ENCODE measurements at regions not wholly inside any gene's neighbourhood (a gene's known extent, or its start where the extent isn't known, plus 50 kb on each side); places are given as distances from the start of the nearest gene placed in this dataset.

DNA sequence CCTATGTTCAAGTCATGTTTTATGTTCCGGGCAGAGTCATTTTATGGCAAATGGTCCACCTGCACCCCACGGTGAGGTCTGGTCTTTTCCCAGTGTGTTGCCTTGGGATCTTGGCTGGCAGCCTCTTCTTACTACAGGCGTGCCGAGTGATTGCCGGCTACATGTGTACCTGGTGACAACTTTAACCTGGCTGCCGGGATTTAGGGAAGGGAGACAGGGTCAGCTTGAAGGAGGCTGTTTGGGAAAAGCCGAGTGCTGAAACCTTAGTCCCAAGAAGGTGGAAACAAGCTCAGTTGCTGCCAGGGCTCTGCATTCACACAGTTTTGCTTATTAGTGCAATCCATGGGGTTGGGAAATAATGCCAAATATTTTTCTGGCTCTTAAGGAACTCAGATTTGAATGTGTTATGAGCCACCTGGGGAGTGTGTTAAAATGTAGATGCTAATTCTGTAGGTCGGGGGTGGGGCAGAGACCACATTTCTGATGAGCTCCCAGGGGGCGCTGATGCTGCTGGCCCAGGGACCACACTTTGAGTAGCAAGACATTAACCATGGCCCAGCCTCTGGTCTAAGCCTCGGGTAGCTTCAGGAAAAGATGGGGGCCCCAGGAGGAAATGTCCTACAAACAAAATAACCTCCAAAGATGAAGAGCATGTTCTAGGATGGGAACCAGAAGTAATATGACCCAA, 179.6 kb downstream of the TBX5 start:
- no peaks in the 10 kb centered on the region for H3K9me3 ChIP-seq
- no peaks in the 10 kb centered on the region for H3K36me3 ChIP-seq
- DNase-seq (ENCODE audit: low spot score in 2 of 2) = no peak
- H3K27ac ChIP-seq = no peak overlapping the region
- WGBS = 62% methylated on average over 10 of the region's 10 CpGs
- H3K4me1 ChIP-seq = no peaks in the 10 kb centered on the region
- H3K27me3 ChIP-seq = peaks cover 45% of the 10 kb centered on the region
- no peak overlapping the region for H3K4me3 ChIP-seq
- no peak for TF ChIP-seq EP300 (IDR thresholded peaks at IDR 0.05)
- TF ChIP-seq POLR2AphosphoS5 (IDR thresholded peaks at IDR 0.05) = no peak
- no peak for TF ChIP-seq CTCF (IDR thresholded peaks at IDR 0.05)
- TF ChIP-seq POLR2A (IDR thresholded peaks at IDR 0.05) = no peak

- no peak overlapping the region for H3K27ac ChIP-seq
- H3K4me1 ChIP-seq = no peaks in the 10 kb centered on the region
- no peak for TF ChIP-seq CTCF (IDR thresholded peaks at IDR 0.05)
- no peak for TF ChIP-seq POLR2A (IDR thresholded peaks at IDR 0.05)
- no peak for TF ChIP-seq POLR2AphosphoS5 (IDR thresholded peaks at IDR 0.05)
- no peak for TF ChIP-seq EP300 (IDR thresholded peaks at IDR 0.05)
- no peaks in the 10 kb centered on the region for H3K36me3 ChIP-seq
- no peak for DNase-seq (ENCODE audit: low spot score in 2 of 2)
- peaks cover 57% of the 10 kb centered on the region for H3K27me3 ChIP-seq
- no peak overlapping the region for H3K4me3 ChIP-seq
- no peaks in the 10 kb centered on the region for H3K9me3 ChIP-seq
Observed at GRCh38 chr12:114221957-114222630, 183.8 kb downstream of the TBX5 start.

DNA sequence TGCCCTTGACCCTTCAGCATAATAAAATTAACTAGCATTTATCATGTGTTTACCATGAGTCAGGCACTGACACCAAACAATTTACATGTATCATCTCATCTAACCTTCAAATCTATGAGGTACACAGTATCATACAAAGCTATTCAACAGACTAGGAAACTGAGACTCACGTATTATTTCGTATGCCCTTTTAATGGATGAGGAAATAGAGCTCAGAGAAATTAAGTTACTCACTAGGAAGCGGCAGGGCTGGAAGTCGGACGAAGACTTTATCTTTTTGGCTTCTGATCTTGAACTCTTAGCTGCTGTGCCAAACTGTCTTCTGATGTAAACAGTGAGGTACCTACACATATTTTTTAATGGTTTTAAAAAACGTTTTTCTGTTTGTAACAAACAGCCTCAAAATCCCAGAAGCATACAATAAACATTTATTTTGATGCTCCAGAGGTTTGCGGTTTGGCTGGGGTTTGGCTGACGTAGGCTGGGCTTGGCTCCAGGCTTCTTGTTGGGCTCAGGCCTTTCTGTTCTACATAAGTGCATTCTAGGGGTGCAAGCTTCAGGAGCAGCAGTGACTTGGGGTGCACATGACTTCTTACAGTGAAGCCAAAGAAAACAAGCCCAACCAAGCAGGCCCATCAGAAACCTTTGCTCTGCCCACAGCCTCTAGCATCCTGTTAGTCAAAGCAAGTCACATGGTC, 184.7 kb downstream of the TBX5 start:
- H3K4me3 ChIP-seq = no peak overlapping the region
- peaks cover 62% of the 10 kb centered on the region for H3K27me3 ChIP-seq
- WGBS = 45% methylated on average over 8 of the region's 8 CpGs
- TF ChIP-seq POLR2AphosphoS5 (IDR thresholded peaks at IDR 0.05) = no peak
- TF ChIP-seq EP300 (IDR thresholded peaks at IDR 0.05) = no peak
- no peak for TF ChIP-seq CTCF (IDR thresholded peaks at IDR 0.05)
- TF ChIP-seq POLR2A (IDR thresholded peaks at IDR 0.05) = no peak
- H3K27ac ChIP-seq = no peak overlapping the region
- H3K9me3 ChIP-seq = no peaks in the 10 kb centered on the region
- H3K36me3 ChIP-seq = no peaks in the 10 kb centered on the region
- H3K4me1 ChIP-seq = no peaks in the 10 kb centered on the region
- no peak for DNase-seq (ENCODE audit: low spot score in 2 of 2)

GRCh38 chr12:114220311-114220710, 185.6 kb downstream of the TBX5 start:
- Histone ChIP-seq H3K4me3 (no peak overlapping the region), H3K9me3 (no peaks in the 10 kb centered on the region), H3K36me3 (no peaks in the 10 kb centered on the region), H3K4me1 (no peaks in the 10 kb centered on the region), H3K27ac (no peak overlapping the region), H3K27me3 (peaks cover 64% of the 10 kb centered on the region)
- TF ChIP-seq POLR2A (IDR thresholded peaks at IDR 0.05) = no peak
- no peak for TF ChIP-seq EP300 (IDR thresholded peaks at IDR 0.05)
- no peak for TF ChIP-seq POLR2AphosphoS5 (IDR thresholded peaks at IDR 0.05)
- no peak for TF ChIP-seq CTCF (IDR thresholded peaks at IDR 0.05)
- 91% methylated on average over 3 of the region's 3 CpGs for WGBS
- DNase-seq (ENCODE audit: low spot score in 2 of 2) = no peak

GRCh38 chr12:114218136-114218535, 187.8 kb downstream of the TBX5 start:
- Histone ChIP-seq H3K36me3 (no peaks in the 10 kb centered on the region), H3K4me1 (no peaks in the 10 kb centered on the region), H3K9me3 (no peaks in the 10 kb centered on the region), H3K27ac (no peak overlapping the region), H3K27me3 (peaks cover 62% of the 10 kb centered on the region), H3K4me3 (no peak overlapping the region)
- no peak for DNase-seq (ENCODE audit: low spot score in 2 of 2)
- TF ChIP-seq POLR2AphosphoS5 (IDR thresholded peaks at IDR 0.05) (no peak), POLR2A (IDR thresholded peaks at IDR 0.05) (no peak), CTCF (IDR thresholded peaks at IDR 0.05) (no peak), EP300 (IDR thresholded peaks at IDR 0.05) (no peak)
- 100% methylated on average over 1 of the region's 2 CpGs for WGBS
